NCI-H2107 treated with DMSO at 0.1 percent for 48 hours (cell line): ENCODE measurements at regions not wholly inside any gene's neighbourhood (a gene's known extent, or its start where the extent isn't known, plus 50 kb on each side); places are given as distances from the start of the nearest gene placed in this dataset.

Experiments
- DNase-seq: peaks from one replicate; lab custom pipeline; 2025; ENCODE audit not compliant: unreplicated experiment; lab: John Stamatoyannopoulos, UW

DNA sequence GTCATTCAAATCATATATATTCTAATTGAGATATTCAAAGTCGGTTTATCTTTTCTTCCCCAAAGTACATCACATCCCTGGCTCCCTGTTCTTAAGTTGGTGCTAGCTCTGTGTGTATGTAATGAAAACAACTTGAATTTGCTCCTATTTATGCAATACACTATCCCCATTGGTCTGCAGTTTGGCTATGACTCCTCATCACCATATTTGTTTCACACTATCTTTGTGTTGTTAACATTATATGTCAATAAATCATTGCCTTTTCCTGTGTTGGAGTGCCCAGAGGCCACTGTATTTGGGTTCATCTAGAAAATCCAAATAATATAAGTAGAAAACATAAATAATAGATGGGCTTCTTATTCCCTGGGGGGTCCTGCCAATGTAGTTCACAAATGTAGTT is 306.6 kb upstream of the TENM4 start:
- DNase-seq: no peak

GRCh38 chr11:79744941-79745340 is 304.1 kb upstream of the TENM4 start:
- no peak for DNase-seq

DNA sequence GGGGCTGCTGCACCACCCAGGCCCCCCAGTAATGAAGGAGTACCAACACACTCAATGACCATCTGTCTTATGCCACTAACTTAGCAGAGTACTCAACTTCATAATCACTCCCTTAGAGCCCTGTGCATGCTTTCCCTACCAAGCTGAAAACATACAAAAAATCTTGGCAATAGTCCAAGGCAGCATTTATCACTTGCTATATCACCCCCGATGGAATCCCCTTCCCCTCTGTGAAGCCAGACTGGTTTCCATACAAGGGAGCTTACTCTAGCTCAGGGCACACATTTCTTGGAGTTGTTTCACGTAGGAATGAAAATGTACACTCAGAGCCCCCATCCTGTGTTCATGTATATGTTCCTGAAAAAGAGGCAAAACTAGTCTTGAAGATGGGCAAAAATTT is 301.3 kb upstream of the TENM4 start:
- no peak for DNase-seq

GRCh38 chr11:79739591-79739990 is 298.8 kb upstream of the TENM4 start:
- no peak for DNase-seq

DNA sequence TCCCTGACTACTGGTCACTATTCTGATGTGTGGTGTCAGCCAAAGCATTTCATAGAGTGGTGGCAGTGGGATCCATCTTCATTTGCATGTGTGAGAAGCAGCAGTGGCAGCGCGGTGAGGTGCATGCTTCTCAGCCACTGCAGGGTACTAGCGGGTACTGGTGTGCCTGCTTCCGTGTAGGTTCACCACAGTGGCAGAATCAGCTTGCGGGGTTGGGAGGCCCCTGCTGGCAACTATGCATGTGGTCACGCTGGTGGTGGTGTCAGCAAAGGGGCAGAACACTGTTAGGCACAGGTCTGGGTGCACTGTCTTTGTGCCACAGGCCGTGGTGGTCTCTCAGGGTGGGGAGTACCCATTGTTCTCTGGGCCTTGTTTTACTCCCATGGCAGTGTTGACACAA is 286.4 kb upstream of the TENM4 start:
- no peak for DNase-seq

DNA sequence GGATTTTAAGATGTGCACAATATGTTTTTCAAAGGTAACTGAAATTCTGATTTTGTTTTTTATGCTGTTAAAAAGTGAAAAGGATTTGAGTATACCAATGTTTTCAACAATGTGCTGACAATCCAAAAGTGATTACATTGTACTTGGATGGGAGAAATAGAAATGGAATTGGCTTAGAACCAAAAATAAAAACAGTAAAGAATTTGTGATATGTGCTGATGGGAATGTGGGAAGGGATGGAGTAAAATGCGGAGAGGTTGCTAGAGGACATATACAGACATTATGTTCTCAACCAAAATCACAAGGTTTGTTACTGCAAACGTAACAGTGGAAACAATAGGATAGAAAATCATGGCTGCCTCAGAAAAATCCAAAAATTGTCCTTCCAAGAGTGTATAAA is 279.3 kb upstream of the TENM4 start:
- no peak for DNase-seq

- peak; percentile 11 for DNase-seq
These were observed 267.6 kb upstream of the TENM4 start for GRCh38 chr11:79708319-79708932.

DNA sequence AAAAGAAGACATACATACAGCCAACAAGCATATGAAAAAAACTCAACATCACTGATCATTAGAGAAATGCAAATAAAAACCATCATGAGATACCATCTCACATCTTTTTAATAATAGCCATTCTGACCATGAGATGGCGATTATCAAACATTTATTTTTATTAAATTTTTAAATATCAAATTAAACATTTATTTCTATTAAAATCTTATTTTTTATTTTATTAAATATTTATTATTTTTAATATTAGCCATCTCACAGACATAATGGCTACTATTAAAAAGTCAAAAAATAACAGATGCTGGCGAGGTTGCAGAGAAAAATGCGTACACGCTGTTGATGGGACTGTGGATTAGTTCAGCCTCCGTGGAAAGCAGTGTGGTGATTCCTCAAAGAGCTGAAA is 264.8 kb upstream of the TENM4 start:
- DNase-seq: no peak

- no peak for DNase-seq
These were observed 261.5 kb upstream of the TENM4 start for GRCh38 chr11:79702303-79702702.

DNA sequence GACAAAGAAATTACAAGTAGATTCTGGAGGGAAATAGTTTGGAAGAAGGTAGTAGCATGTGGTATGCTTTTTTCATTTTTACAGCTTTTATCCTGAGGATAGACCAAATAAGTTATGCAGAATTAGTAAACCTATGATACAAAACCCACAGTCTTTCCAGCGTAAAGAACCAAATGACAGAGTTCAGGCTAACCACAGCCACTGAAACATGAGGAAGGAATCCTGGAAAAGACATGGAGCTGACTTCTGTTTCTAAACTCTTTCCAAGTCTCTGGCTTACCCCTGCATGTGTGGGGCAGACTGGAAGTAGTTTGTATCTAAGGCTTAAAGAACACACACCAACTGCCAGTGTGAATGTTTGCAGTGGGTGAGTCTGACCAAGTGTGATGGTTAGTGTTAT is 258.4 kb upstream of the TENM4 start:
- no peak for DNase-seq

- DNase-seq: no peak
These were observed 257.1 kb upstream of the TENM4 start for GRCh38 chr11:79697905-79698304.

GRCh38 chr11:79694368-79694767 is 253.5 kb upstream of the TENM4 start:
- no peak for DNase-seq

- no peak for DNase-seq
These were observed 250.6 kb upstream of the TENM4 start for GRCh38 chr11:79691445-79691844.

GRCh38 chr11:79686703-79687419 is 246.0 kb upstream of the TENM4 start:
- no peak for DNase-seq

- DNase-seq: no peak
These were observed 243.1 kb upstream of the TENM4 start for GRCh38 chr11:79683930-79684329.

- no peak for DNase-seq
These were observed 238.1 kb upstream of the TENM4 start for GRCh38 chr11:79678780-79679452.

DNA sequence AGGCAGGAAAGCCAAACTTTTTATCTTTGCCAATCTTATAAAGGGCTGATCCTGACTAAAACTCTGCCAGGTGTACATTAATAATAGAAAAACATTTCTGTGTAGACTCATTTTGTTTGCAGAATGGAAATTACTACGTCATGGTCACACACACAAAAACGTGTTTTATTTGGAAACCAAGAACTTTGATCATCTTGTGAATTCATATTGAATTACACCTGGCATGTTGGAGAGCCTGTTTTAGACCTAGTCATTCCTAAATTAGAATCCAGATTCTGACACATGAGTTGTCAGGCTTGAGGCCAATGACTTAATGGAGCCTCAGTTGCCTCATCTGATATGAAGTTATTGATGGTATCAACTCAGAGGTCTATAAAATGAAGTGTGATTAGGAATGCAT is 235.6 kb upstream of the TENM4 start:
- DNase-seq: no peak

GRCh38 chr11:79675081-79675480 is 234.3 kb upstream of the TENM4 start:
- DNase-seq: no peak

DNA sequence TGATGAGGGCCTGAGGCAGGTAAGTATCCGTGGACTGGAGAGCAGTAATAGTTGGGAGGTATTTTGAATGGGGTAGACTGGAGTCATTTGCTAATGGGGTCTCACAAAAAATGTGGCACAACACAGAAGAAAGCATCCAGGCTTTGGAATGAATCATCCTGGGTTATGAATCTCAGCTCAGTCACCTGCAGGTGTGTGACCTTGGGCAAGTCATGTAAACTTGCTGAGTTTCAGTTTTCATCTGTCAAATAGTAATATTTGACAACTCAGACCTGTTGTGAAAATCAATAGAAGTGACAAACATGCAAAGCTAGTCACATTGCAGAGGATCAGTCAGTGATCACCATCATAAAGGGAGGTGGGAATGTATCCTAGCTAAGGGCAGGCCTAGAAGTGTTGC is 232.0 kb upstream of the TENM4 start:
- DNase-seq: no peak

GRCh38 chr11:79671401-79671800 is 230.6 kb upstream of the TENM4 start:
- no peak for DNase-seq

DNA sequence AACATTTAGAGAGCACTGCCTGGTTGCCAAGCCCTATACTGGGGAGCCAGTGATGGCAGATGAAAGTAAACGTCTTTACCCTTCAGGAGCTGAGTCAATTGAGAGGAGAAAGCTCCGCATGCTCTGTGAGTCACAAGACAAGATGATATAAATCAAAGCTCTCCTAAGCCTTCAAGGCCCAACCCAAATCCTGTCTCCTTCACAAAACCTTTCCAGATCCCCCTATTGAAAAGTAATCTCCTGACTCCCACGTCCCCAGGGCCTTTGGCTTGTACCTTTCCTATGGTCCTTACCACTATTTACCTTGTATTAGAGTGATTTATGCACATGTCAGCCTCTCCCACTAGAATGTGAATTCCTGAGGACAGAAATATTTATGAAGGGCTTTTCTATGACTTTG is 230.1 kb upstream of the TENM4 start:
- DNase-seq: no peak

GRCh38 chr11:79668575-79668974 is 227.7 kb upstream of the TENM4 start:
- DNase-seq: no peak
